ENCODE measurements at regions not wholly inside any gene's neighbourhood (a gene's known extent, or its start where the extent isn't known, plus 50 kb on each side); places are given as distances from the start of the nearest gene placed in this dataset.

DNA sequence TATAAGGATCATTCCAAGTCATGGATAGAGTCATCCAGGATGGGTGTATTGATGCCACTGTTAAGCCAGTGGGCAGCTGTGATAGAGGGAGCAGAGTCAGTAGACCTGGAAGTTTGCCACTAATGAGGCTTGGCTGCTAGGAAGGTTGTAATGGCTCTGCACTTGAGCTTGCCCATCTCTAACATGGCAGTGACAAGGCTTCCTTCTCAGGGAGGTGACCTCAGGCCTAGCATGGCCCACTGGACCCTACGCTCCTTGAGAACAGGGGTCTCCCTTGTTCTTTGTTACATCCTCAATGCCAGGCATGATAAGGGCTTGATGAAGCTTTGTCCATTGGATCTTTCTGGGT, 155.1 kb downstream of the CD83 start:
- TF ChIP-seq POLR2AphosphoS5 (IDR thresholded peaks at IDR 0.05; ENCODE audit: low read depth, low read length), result no peak
- no peak for TF ChIP-seq TAF1 (IDR thresholded peaks at IDR 0.05; ENCODE audit: borderline replicate concordance, insufficient read depth, low read length)
- TF ChIP-seq, protein P1, sequence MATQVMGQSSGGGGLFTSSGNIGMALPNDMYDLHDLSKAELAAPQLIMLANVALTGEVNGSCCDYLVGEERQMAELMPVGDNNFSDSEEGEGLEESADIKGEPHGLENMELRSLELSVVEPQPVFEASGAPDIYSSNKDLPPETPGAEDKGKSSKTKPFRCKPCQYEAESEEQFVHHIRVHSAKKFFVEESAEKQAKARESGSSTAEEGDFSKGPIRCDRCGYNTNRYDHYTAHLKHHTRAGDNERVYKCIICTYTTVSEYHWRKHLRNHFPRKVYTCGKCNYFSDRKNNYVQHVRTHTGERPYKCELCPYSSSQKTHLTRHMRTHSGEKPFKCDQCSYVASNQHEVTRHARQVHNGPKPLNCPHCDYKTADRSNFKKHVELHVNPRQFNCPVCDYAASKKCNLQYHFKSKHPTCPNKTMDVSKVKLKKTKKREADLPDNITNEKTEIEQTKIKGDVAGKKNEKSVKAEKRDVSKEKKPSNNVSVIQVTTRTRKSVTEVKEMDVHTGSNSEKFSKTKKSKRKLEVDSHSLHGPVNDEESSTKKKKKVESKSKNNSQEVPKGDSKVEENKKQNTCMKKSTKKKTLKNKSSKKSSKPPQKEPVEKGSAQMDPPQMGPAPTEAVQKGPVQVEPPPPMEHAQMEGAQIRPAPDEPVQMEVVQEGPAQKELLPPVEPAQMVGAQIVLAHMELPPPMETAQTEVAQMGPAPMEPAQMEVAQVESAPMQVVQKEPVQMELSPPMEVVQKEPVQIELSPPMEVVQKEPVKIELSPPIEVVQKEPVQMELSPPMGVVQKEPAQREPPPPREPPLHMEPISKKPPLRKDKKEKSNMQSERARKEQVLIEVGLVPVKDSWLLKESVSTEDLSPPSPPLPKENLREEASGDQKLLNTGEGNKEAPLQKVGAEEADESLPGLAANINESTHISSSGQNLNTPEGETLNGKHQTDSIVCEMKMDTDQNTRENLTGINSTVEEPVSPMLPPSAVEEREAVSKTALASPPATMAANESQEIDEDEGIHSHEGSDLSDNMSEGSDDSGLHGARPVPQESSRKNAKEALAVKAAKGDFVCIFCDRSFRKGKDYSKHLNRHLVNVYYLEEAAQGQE (IDR thresholded peaks at IDR 0.05; ENCODE audit: insufficient read depth in 1 of 2, low read depth in 2 of 2, low read length in 2 of 2), result no peak
- TF ChIP-seq SIN3A (IDR thresholded peaks at IDR 0.05; ENCODE audit: borderline replicate concordance, insufficient read depth, low read length), result no peak
